Neural progenitor cell (in vitro differentiated cells): ENCODE measurements at regions not wholly inside any gene's neighbourhood (a gene's known extent, or its start where the extent isn't known, plus 50 kb on each side); places are given as distances from the start of the nearest gene placed in this dataset.

Experiments used
- EZH2 ChIP-seq: fragments of 200-600 bp; sonication (generic); IDR thresholded peaks from 2 replicates; pipeline ENCODE4 v1.6.1; 2017; ENCODE audit warnings: antibody characterized with exemption, mild to moderate bottlenecking, moderate library complexity
- TF ChIP-seq, protein P1 (sequence below): fragments of 200-600 bp; sonication (generic); IDR thresholded peaks from 2 replicates; pipeline ENCODE4 v1.5.1; 2017; ENCODE audit warnings: antibody characterized with exemption, mild to moderate bottlenecking

DNA sequence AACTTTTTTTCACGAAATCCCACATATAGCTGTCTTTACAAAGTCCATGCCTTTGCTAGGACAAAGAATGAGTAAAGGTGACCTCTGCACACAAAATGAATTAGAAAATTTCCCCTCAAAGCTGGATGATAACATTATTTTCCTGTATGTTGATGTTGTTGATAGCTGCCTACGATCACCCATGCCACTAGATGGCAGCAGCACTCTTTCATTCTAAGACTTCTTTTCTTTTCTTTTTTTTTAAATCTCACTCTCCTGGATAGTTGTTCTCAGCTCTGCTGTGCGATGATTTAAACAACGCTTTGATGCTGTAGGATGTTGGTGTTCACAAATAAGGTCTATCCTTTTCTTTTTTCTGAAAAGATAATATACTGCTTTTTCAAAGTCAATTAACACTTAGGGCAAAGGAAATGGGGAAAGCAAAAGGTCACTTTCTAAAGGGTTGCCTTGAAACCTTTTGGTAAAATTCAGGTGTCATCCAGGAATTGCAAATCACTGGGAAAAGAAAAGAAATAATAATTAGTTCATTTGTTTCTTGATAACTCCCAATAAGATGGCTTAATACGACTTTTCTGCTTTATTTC is 266.8 kb downstream of the C4orf33 start:
- TF ChIP-seq, protein P1, sequence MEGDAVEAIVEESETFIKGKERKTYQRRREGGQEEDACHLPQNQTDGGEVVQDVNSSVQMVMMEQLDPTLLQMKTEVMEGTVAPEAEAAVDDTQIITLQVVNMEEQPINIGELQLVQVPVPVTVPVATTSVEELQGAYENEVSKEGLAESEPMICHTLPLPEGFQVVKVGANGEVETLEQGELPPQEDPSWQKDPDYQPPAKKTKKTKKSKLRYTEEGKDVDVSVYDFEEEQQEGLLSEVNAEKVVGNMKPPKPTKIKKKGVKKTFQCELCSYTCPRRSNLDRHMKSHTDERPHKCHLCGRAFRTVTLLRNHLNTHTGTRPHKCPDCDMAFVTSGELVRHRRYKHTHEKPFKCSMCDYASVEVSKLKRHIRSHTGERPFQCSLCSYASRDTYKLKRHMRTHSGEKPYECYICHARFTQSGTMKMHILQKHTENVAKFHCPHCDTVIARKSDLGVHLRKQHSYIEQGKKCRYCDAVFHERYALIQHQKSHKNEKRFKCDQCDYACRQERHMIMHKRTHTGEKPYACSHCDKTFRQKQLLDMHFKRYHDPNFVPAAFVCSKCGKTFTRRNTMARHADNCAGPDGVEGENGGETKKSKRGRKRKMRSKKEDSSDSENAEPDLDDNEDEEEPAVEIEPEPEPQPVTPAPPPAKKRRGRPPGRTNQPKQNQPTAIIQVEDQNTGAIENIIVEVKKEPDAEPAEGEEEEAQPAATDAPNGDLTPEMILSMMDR, result peak; percentile 96
- no peak for TF ChIP-seq EZH2
